ENCODE measurements at regions not wholly inside any gene's neighbourhood (a gene's known extent, or its start where the extent isn't known, plus 50 kb on each side); places are given as distances from the start of the nearest gene placed in this dataset.

DNA sequence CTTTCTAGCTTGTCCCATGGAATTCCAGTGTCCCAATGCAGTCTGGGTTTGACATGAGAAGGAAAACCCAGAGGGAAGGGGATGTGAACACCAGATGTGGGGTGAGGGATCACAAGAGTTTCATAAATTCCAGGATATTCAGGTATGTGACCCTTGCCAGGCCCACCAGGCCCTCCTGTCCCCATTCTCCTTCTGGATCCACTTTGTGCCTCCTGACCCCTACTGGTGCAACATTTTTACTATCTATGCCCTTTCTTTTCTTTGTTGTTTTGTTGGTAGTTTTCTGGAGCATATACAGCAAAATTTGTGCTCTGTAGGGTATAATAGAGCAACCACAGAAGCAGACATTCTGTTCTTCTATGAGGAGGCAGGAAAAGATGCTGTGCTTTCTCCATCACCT, 597.0 kb upstream of the GRAMD2B start:
- TF ChIP-seq, protein P1, sequence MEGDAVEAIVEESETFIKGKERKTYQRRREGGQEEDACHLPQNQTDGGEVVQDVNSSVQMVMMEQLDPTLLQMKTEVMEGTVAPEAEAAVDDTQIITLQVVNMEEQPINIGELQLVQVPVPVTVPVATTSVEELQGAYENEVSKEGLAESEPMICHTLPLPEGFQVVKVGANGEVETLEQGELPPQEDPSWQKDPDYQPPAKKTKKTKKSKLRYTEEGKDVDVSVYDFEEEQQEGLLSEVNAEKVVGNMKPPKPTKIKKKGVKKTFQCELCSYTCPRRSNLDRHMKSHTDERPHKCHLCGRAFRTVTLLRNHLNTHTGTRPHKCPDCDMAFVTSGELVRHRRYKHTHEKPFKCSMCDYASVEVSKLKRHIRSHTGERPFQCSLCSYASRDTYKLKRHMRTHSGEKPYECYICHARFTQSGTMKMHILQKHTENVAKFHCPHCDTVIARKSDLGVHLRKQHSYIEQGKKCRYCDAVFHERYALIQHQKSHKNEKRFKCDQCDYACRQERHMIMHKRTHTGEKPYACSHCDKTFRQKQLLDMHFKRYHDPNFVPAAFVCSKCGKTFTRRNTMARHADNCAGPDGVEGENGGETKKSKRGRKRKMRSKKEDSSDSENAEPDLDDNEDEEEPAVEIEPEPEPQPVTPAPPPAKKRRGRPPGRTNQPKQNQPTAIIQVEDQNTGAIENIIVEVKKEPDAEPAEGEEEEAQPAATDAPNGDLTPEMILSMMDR (IDR thresholded peaks at IDR 0.05) = no peak
- TF ChIP-seq EP300 (IDR thresholded peaks at IDR 0.05) = no peak

Measured in tibial nerve (tissue), 4 donors.